Right lobe of liver (tissue), 6 donors: ENCODE measurements at regions not wholly inside any gene's neighbourhood (a gene's known extent, or its start where the extent isn't known, plus 50 kb on each side); places are given as distances from the start of the nearest gene placed in this dataset.

Experiments
- ATAC-seq, 4 donors: fragments of 200-7000 bp; cut with Tn5 transposase; one replicate each; pipeline ENCODE4 v1.9.1; 2020; ENCODE audit warnings: mild to moderate bottlenecking in 4 of 4, moderate library complexity in 4 of 4
- DNase-seq, 3 donors: peaks; one replicate each; pipeline ENCODE4 v3.0.0-alpha.2; 2020
- H3K27ac ChIP-seq, 3 donors: fragments of 200-600 bp; one replicate each; pipeline ENCODE4 v1.8.0; 2022
- H3K27me3 ChIP-seq, 2 donors: fragments of 200-600 bp; one replicate each; pipeline ENCODE4 v1.8.0; 2022
- H3K36me3 ChIP-seq, 4 donors: fragments of 200-600 bp; sonication (generic) in 1 of 4; one replicate each; pipeline versions ENCODE4 v1.5.1 to v1.8.0; 2017 to 2022; ENCODE audit warnings: control low read depth in 1 of 4
- H3K4me1 ChIP-seq, 4 donors: fragments of 200-600 bp; sonication (generic) in 1 of 4; one replicate each; pipeline versions ENCODE4 v1.5.1 to v1.8.0; 2017 to 2022; ENCODE audit warnings: control low read depth in 1 of 4
- H3K4me3 ChIP-seq, 3 donors: fragments of 200-600 bp; one replicate each; pipeline ENCODE4 v1.8.0; 2022
- H3K9me3 ChIP-seq, 4 donors: fragments of 200-600 bp; sonication (generic) in 1 of 4; one replicate each; pipeline versions ENCODE4 v1.5.1 to v1.8.0; 2017 to 2022; ENCODE audit warnings: control low read depth in 1 of 4
- CTCF ChIP-seq, 4 donors: fragments of 200-600 bp in 3 of 4; fragments of 450-650 bp in 1 of 4; IDR thresholded peaks; one replicate each; pipeline versions ENCODE4 v1.5.1 to v1.8.0; 2016 to 2022; ENCODE audit warnings: antibody characterized with exemption in 4 of 4, mild to moderate bottlenecking in 2 of 4
- POLR2A ChIP-seq: fragments of 450-650 bp; IDR thresholded peaks from one replicate; pipeline ENCODE4 v1.6.1; 2017; ENCODE audit warnings: antibody characterized with exemption, mild to moderate bottlenecking
- WGBS: methylation state at CpG from one replicate; pipeline ENCODE4 v1.1.6; 2018; ENCODE audit warnings: low coverage, low lambda C conversion rate; ENCODE audit not compliant: insufficient coverage; ENCODE audit errors: missing lambda C conversion rate; 5-methylcytosine and 5-hydroxymethylcytosine counted together
- intact Hi-C, 2 donors: fragments of 100-400 bp; cut with DNase I; formaldehyde crosslinking; loops; one replicate each; pipeline versions ENCODE4 v1.11.2 to v1.14.1; 2022
- donor health status: DM: no; HTN: yes; CAD: no.
- donor health status: DM: no; HTN: no; CAD: no.
- donor health status: DM: no; HTN: no; CAD: no.
- donor health status: DM: no; HTN: yes; CAD: no.
- donor health status: DM: no; HTN: yes; CAD: no.

GRCh38 chr2:144088863-144089262, 431.1 kb downstream of the ZEB2 start:
- Histone ChIP-seq H3K4me3 (no peak overlapping the region), H3K36me3 (no peaks in the 10 kb centered on the region), H3K9me3 (no peaks in the 10 kb centered on the region), H3K4me1 (no peaks in the 10 kb centered on the region), H3K27me3 (no peaks in the 10 kb centered on the region), H3K27ac (no peak overlapping the region)
- intact Hi-C loops = no loop called here
- DNase-seq (no peak), ATAC-seq (no peak)
- no peak for TF ChIP-seq CTCF (IDR thresholded peaks at IDR 0.05)

- no peaks in the 10 kb centered on the region for H3K9me3 ChIP-seq
- TF ChIP-seq POLR2A = no peak
- TF ChIP-seq CTCF (IDR thresholded peaks at IDR 0.05) = no peak
- no peaks in the 10 kb centered on the region for H3K4me1 ChIP-seq
- intact Hi-C loops = no loop called here
- no peaks in the 10 kb centered on the region for H3K27me3 ChIP-seq
- ATAC-seq (no peak), DNase-seq (no peak)
- no peaks in the 10 kb centered on the region for H3K36me3 ChIP-seq
- H3K27ac ChIP-seq = no peak overlapping the region
- H3K4me3 ChIP-seq = no peak overlapping the region
Observed at GRCh38 chr2:144086965-144087364, 433.0 kb downstream of the ZEB2 start.

GRCh38 chr2:144085016-144085415, 434.9 kb downstream of the ZEB2 start:
- TF ChIP-seq CTCF (IDR thresholded peaks at IDR 0.05) (no peak), POLR2A (no peak)
- 70% methylated on average over 3 of the region's 3 CpGs for WGBS
- Histone ChIP-seq H3K27ac (no peak overlapping the region), H3K36me3 (no peaks in the 10 kb centered on the region), H3K9me3 (no peaks in the 10 kb centered on the region), H3K27me3 (no peaks in the 10 kb centered on the region), H3K4me3 (no peak overlapping the region), H3K4me1 (no peaks in the 10 kb centered on the region)
- intact Hi-C loops = no loop called here
- DNase-seq (no peak), ATAC-seq (no peak)

GRCh38 chr2:144084114-144084661, 435.7 kb downstream of the ZEB2 start:
- ATAC-seq = no peak
- Histone ChIP-seq H3K27ac (no peak overlapping the region), H3K4me1 (no peaks in the 10 kb centered on the region), H3K4me3 (no peak overlapping the region), H3K9me3 (no peaks in the 10 kb centered on the region), H3K27me3 (no peaks in the 10 kb centered on the region), H3K36me3 (no peaks in the 10 kb centered on the region)
- no peak for DNase-seq
- TF ChIP-seq CTCF (IDR thresholded peaks at IDR 0.05) (no peak), POLR2A (no peak)
- 81% methylated on average over 2 of the region's 2 CpGs for WGBS
- intact Hi-C loops = no loop called here

- intact Hi-C loops = no loop called here
- DNase-seq = no peak
- no peak for TF ChIP-seq POLR2A
- no peak for TF ChIP-seq CTCF (IDR thresholded peaks at IDR 0.05)
- H3K4me1 ChIP-seq = no peaks in the 10 kb centered on the region
- H3K27ac ChIP-seq = no peak overlapping the region
- H3K9me3 ChIP-seq = no peaks in the 10 kb centered on the region
- H3K27me3 ChIP-seq = no peaks in the 10 kb centered on the region
- H3K4me3 ChIP-seq = no peak overlapping the region
- no peak for ATAC-seq
- H3K36me3 ChIP-seq = no peaks in the 10 kb centered on the region
- WGBS = 100% methylated on average over 1 of the region's 1 CpG
Observed at GRCh38 chr2:144083211-144083610, 436.7 kb downstream of the ZEB2 start.
